Thoracic aorta (tissue), 2 donors: ENCODE measurements at regions not wholly inside any gene's neighbourhood (a gene's known extent, or its start where the extent isn't known, plus 50 kb on each side); places are given as distances from the start of the nearest gene placed in this dataset.

Experiments used
- ATAC-seq: fragments of 150-250 bp; one replicate; pipeline ENCODE4 v1.8.0; 2017; ENCODE audit warnings: low read depth; ENCODE audit not compliant: insufficient number of reproducible peaks, low FRiP score
- DNase-seq: peaks from one replicate; pipeline ENCODE4 v3.0.0-alpha.2; 2020; ENCODE audit warnings: low spot score
- H3K27ac ChIP-seq, 2 donors: fragments of 200-600 bp; sonication (generic); 1 replicate in 1 of 2; 2 replicates in 1 of 2; pipeline ENCODE4 v1.5.1; 2016; ENCODE audit warnings: mild to moderate bottlenecking in 2 of 2, moderate library complexity in 2 of 2
- H3K27me3 ChIP-seq: fragments of 200-600 bp; sonication (generic); replicated peaks from 2 replicates; pipeline ENCODE4 v1.6.0; 2016; ENCODE audit warnings: mild to moderate bottlenecking; ENCODE audit not compliant: insufficient read depth
- H3K36me3 ChIP-seq: fragments of 200-600 bp; sonication (generic); one replicate; pipeline ENCODE4 v1.5.1; 2016
- H3K4me1 ChIP-seq, 2 donors: fragments of 200-600 bp; sonication (generic); 1 replicate in 1 of 2; 2 replicates in 1 of 2; pipeline versions ENCODE4 v1.5.1 to v1.6.0; 2016; ENCODE audit warnings: low read depth in 2 of 2, mild to moderate bottlenecking in 1 of 2; ENCODE audit not compliant: control insufficient read depth in 1 of 2
- H3K4me3 ChIP-seq: fragments of 200-600 bp; sonication (generic); 2 replicates; pipeline ENCODE4 v1.5.1; 2016; ENCODE audit warnings: mild to moderate bottlenecking
- H3K9me3 ChIP-seq: fragments of 200-600 bp; sonication (generic); 2 replicates; pipeline ENCODE4 v1.5.1; 2016
- CTCF ChIP-seq: fragments of 200-600 bp; sonication (generic); IDR thresholded peaks from one replicate; pipeline ENCODE4 v1.5.1; 2019; ENCODE audit warnings: antibody characterized with exemption

DNA sequence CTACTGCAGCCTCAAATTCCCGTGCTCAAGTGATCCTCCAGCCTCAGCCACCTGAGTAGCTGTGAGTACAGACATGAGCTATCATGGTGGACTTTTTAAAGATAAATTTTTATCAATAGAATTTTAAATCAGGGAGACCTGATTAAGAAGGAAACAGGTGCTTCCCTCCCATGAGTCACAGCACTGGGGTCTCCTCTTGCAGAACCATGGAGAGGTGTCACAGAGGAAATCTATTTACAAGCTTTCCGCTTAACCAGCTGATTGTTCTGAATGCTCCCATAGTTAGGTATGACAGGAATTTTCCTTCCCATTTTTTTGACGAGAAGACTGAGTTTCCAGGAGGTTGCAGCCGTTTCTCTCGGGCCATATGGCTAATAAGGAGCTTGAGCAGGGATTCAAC, 516.1 kb downstream of the MIAT start:
- Histone ChIP-seq H3K27ac (no peak overlapping the region), H3K9me3 (no peaks in the 10 kb centered on the region), H3K4me3 (no peak overlapping the region), H3K27me3 (no peaks in the 10 kb centered on the region), H3K4me1 (peaks cover 6 to 15% of the 10 kb centered on the region in 2 donors), H3K36me3 (no peaks in the 10 kb centered on the region)
- no peak for ATAC-seq
- no peak for DNase-seq
- no peak for TF ChIP-seq CTCF

- DNase-seq (no peak), ATAC-seq (no peak)
- Histone ChIP-seq H3K4me3 (no peak overlapping the region), H3K27me3 (no peaks in the 10 kb centered on the region), H3K9me3 (no peaks in the 10 kb centered on the region), H3K27ac (no peak overlapping the region), H3K36me3 (no peaks in the 10 kb centered on the region), H3K4me1 (peaks cover under 1 to 11% of the 10 kb centered on the region in 2 donors)
- TF ChIP-seq CTCF = no peak
Measured at GRCh38 chr22:27175021-27175838, 517.8 kb downstream of the MIAT start.

DNA sequence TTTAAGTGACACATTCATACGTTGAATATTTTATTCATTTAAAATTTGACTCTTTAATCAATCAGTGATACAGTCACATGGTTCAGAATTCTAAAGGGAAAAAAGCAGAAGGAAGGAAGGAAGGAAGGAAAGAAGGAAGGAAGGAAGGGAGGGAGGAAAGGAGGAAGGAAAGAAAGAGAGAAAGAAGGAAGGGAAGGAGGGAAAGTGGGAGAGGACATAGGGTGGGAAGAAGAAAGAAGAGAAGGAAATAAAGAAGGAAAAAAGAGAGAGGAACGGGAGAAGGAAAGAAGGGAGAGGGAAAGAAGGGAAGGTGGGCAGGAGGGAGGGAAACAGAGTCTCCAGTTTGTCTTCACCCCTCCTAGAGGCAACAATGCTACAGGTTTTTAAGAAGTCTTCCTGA, 518.6 kb downstream of the MIAT start:
- no peak for TF ChIP-seq CTCF
- peaks cover 0 to 3% of the 10 kb centered on the region in 2 donors for H3K4me1 ChIP-seq
- no peaks in the 10 kb centered on the region for H3K27me3 ChIP-seq
- no peaks in the 10 kb centered on the region for H3K36me3 ChIP-seq
- no peaks in the 10 kb centered on the region for H3K9me3 ChIP-seq
- H3K27ac ChIP-seq = no peak overlapping the region
- ATAC-seq (no peak), DNase-seq (no peak)
- no peak overlapping the region for H3K4me3 ChIP-seq

GRCh38 chr22:27179161-27179560, 521.8 kb downstream of the MIAT start:
- no peak for ATAC-seq
- Histone ChIP-seq H3K4me1 (no peaks in the 10 kb centered on the region), H3K4me3 (no peak overlapping the region), H3K9me3 (no peaks in the 10 kb centered on the region), H3K27ac (no peak overlapping the region), H3K36me3 (no peaks in the 10 kb centered on the region), H3K27me3 (no peaks in the 10 kb centered on the region)
- TF ChIP-seq CTCF = no peak
- no peak for DNase-seq

DNA sequence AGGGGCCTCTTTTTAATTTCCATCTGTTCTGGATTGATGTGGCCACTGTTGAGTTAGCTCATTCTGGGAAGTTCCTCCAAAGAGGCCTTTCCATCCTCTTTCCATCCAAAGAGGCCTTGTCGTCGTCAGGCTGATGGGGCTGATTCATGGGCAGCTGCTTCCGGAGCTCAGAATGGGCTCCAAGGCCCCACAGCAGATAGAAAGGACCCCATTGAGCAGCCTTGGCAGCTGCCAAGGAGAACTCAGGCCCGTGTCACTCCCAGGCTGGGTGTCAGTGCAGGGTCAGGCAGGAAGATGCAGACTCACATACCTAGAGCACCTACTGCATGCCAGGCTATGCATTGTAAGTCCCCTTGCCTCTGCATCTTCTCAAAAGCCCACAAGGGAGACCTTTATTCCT, 524.1 kb downstream of the MIAT start:
- Histone ChIP-seq H3K9me3 (no peaks in the 10 kb centered on the region), H3K27ac (no peak overlapping the region), H3K4me1 (no peaks in the 10 kb centered on the region), H3K27me3 (no peaks in the 10 kb centered on the region), H3K4me3 (no peak overlapping the region), H3K36me3 (no peaks in the 10 kb centered on the region)
- TF ChIP-seq CTCF = no peak
- DNase-seq (no peak), ATAC-seq (no peak)
